ENCODE measurements at regions not wholly inside any gene's neighbourhood (a gene's known extent, or its start where the extent isn't known, plus 50 kb on each side); places are given as distances from the start of the nearest gene placed in this dataset.
"Not testable (repeated sequence)": the region's sequence is repeated elsewhere in the genome, so short reads cannot be mapped to it uniquely, and the experiment has no call there.

DNA sequence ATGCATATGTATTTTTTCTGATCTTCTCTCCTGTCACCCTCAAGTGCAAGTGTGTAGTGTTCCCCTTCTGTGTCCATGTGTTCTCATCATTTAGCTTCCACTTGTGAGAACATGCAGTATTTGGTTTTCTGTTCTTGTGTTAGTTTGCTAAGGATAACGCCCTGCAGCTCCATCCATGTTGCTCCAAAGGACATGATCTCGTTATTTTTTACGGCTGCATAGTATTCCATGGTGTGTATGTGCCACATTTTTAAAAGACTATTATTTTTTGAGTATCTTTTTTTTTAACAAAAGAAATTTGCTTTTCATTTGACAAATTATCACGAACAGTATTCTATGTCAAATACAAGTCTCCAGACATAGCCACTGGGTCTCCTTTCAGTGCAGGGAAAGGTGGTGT, 110.1 kb upstream of the ZNF746 start:
- no peaks in the 10 kb centered on the region for H3K27me3 ChIP-seq (ENCODE audit: control insufficient read depth, insufficient read depth, low read length)
- peaks cover 11% of the 10 kb centered on the region for H3K36me3 ChIP-seq (ENCODE audit: control insufficient read depth, insufficient read depth, low read length)
- H3K4me1 ChIP-seq (ENCODE audit: control insufficient read depth, insufficient read depth, low read length), result no peaks in the 10 kb centered on the region
- no peak overlapping the region for H3K4me3 ChIP-seq (ENCODE audit: low read length)
- no peak overlapping the region for H3K9ac ChIP-seq (ENCODE audit: low read length)
- no peaks in the 10 kb centered on the region for H3K9me3 ChIP-seq (ENCODE audit: control insufficient read depth, low read length)

DNA sequence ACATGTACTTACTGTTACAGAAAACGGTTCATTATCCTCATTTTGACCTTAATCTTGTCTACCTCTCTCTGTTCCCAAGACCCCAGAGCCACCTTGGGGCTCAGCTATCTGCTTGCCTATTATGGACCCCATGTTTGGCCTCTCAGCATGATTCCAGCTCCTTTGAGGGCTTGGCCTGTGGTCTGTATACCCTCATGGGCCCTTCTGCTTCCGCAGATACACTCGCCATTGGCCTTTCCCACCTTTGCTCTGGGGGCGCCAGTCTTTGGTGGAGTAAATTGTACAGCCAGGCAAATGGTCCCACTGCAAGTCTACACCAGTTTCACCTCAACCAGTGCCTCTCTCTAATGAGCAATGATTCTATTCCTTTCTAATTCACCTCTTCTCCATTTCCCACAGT, 109.2 kb upstream of the ZNF746 start:
- no peaks in the 10 kb centered on the region for H3K27me3 ChIP-seq (ENCODE audit: control insufficient read depth, insufficient read depth, low read length)
- H3K36me3 ChIP-seq (ENCODE audit: control insufficient read depth, insufficient read depth, low read length), result peaks cover 8% of the 10 kb centered on the region
- no peaks in the 10 kb centered on the region for H3K4me1 ChIP-seq (ENCODE audit: control insufficient read depth, insufficient read depth, low read length)
- H3K9me3 ChIP-seq (ENCODE audit: control insufficient read depth, low read length), result no peaks in the 10 kb centered on the region
- H3K4me3 ChIP-seq (ENCODE audit: low read length), result no peak overlapping the region
- no peak overlapping the region for H3K9ac ChIP-seq (ENCODE audit: low read length)

GRCh38 chr7:149605696-149606095, 108.1 kb upstream of the ZNF746 start:
- H3K36me3 ChIP-seq (ENCODE audit: control insufficient read depth, insufficient read depth, low read length), result peaks cover 8% of the 10 kb centered on the region
- H3K9me3 ChIP-seq (ENCODE audit: control insufficient read depth, low read length), result no peaks in the 10 kb centered on the region
- no peaks in the 10 kb centered on the region for H3K27me3 ChIP-seq (ENCODE audit: control insufficient read depth, insufficient read depth, low read length)
- no peaks in the 10 kb centered on the region for H3K4me1 ChIP-seq (ENCODE audit: control insufficient read depth, insufficient read depth, low read length)
- H3K4me3 ChIP-seq (ENCODE audit: low read length), result no peak overlapping the region
- no peak overlapping the region for H3K9ac ChIP-seq (ENCODE audit: low read length)

GRCh38 chr7:149604521-149604920, 106.9 kb upstream of the ZNF746 start:
- Histone ChIP-seq H3K4me1 (ENCODE audit: control insufficient read depth, insufficient read depth, low read length) (no peaks in the 10 kb centered on the region), H3K36me3 (ENCODE audit: control insufficient read depth, insufficient read depth, low read length) (peaks cover 8% of the 10 kb centered on the region), H3K9me3 (ENCODE audit: control insufficient read depth, low read length) (no peaks in the 10 kb centered on the region), H3K4me3 (ENCODE audit: low read length) (no peak overlapping the region), H3K9ac (ENCODE audit: low read length) (no peak overlapping the region), H3K27me3 (ENCODE audit: control insufficient read depth, insufficient read depth, low read length) (no peaks in the 10 kb centered on the region)

GRCh38 chr7:149600669-149601330, 103.2 kb upstream of the ZNF746 start:
- not testable (repeated sequence) for H3K4me1 ChIP-seq (ENCODE audit: control insufficient read depth, insufficient read depth, low read length); H3K9me3 ChIP-seq (ENCODE audit: control insufficient read depth, low read length); H3K4me3 ChIP-seq (ENCODE audit: low read length); H3K9ac ChIP-seq (ENCODE audit: low read length); H3K27me3 ChIP-seq (ENCODE audit: control insufficient read depth, insufficient read depth, low read length); H3K36me3 ChIP-seq (ENCODE audit: control insufficient read depth, insufficient read depth, low read length)

GRCh38 chr7:149599636-149600206, 102.1 kb upstream of the ZNF746 start:
- Histone ChIP-seq H3K27me3 (ENCODE audit: control insufficient read depth, insufficient read depth, low read length) (no peaks in the 10 kb centered on the region), H3K9ac (ENCODE audit: low read length) (no peak overlapping the region), H3K9me3 (ENCODE audit: control insufficient read depth, low read length) (no peaks in the 10 kb centered on the region), H3K4me3 (ENCODE audit: low read length) (no peak overlapping the region), H3K36me3 (ENCODE audit: control insufficient read depth, insufficient read depth, low read length) (no peaks in the 10 kb centered on the region), H3K4me1 (ENCODE audit: control insufficient read depth, insufficient read depth, low read length) (no peaks in the 10 kb centered on the region)

DNA sequence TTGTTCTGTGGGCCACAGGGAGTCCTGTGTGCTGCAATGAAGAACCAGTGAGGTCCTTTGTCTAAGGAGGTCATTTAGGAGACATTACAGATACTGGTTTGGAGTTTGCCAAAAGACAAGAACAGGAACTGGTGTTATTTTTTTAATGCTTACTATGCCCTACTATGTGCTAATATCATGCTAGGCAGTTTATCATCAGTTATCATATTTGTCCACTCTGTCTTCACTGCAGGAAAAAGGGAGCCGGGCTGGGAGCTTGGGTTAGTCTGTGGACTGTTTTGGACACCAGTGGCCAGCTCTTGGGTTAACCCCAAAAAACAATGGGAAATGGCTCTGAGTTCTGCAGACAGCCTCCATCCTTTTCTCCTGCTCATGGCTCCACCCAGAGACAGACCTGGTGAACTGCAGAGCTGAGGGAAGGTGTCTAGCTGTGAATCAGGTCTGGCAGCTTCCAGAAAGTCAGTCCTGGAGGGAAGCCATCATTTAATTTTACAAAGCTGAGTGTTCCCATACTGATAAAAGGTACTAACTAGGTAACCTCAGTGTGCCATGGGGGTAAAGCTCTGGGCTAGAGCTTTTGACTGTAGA, 101.2 kb upstream of the ZNF746 start:
- Histone ChIP-seq H3K27me3 (ENCODE audit: control insufficient read depth, insufficient read depth, low read length) (no peaks in the 10 kb centered on the region), H3K4me1 (ENCODE audit: control insufficient read depth, insufficient read depth, low read length) (no peaks in the 10 kb centered on the region), H3K36me3 (ENCODE audit: control insufficient read depth, insufficient read depth, low read length) (no peaks in the 10 kb centered on the region), H3K9ac (ENCODE audit: low read length) (no peak overlapping the region), H3K9me3 (ENCODE audit: control insufficient read depth, low read length) (no peaks in the 10 kb centered on the region), H3K4me3 (ENCODE audit: low read length) (no peak overlapping the region)

- not testable (repeated sequence) for H3K9me3 ChIP-seq (ENCODE audit: control insufficient read depth, low read length); H3K4me3 ChIP-seq (ENCODE audit: low read length); H3K36me3 ChIP-seq (ENCODE audit: control insufficient read depth, insufficient read depth, low read length); H3K27me3 ChIP-seq (ENCODE audit: control insufficient read depth, insufficient read depth, low read length); H3K9ac ChIP-seq (ENCODE audit: low read length); H3K4me1 ChIP-seq (ENCODE audit: control insufficient read depth, insufficient read depth, low read length)
Observed at GRCh38 chr7:149597789-149598188, 100.2 kb upstream of the ZNF746 start.

GRCh38 chr7:149595541-149595940, 97.9 kb upstream of the ZNF746 start:
- H3K36me3 ChIP-seq (ENCODE audit: control insufficient read depth, insufficient read depth, low read length), result no peaks in the 10 kb centered on the region

GRCh38 chr7:149595078-149595477, 97.5 kb upstream of the ZNF746 start:
- Histone ChIP-seq H3K9me3 (ENCODE audit: control insufficient read depth, low read length) (no peaks in the 10 kb centered on the region), H3K9ac (ENCODE audit: low read length) (no peak overlapping the region), H3K4me3 (ENCODE audit: low read length) (no peak overlapping the region), H3K36me3 (ENCODE audit: control insufficient read depth, insufficient read depth, low read length) (no peaks in the 10 kb centered on the region), H3K27me3 (ENCODE audit: control insufficient read depth, insufficient read depth, low read length) (no peaks in the 10 kb centered on the region), H3K4me1 (ENCODE audit: control insufficient read depth, insufficient read depth, low read length) (no peaks in the 10 kb centered on the region)

More at GRCh38 chr7:149595541-149595940, 97.9 kb upstream of the ZNF746 start:
- Histone ChIP-seq H3K4me1 (ENCODE audit: control insufficient read depth, insufficient read depth, low read length) (no peaks in the 10 kb centered on the region), H3K27me3 (ENCODE audit: control insufficient read depth, insufficient read depth, low read length) (no peaks in the 10 kb centered on the region), H3K9me3 (ENCODE audit: control insufficient read depth, low read length) (no peaks in the 10 kb centered on the region), H3K9ac (ENCODE audit: low read length) (no peak overlapping the region), H3K4me3 (ENCODE audit: low read length) (no peak overlapping the region)

DNA sequence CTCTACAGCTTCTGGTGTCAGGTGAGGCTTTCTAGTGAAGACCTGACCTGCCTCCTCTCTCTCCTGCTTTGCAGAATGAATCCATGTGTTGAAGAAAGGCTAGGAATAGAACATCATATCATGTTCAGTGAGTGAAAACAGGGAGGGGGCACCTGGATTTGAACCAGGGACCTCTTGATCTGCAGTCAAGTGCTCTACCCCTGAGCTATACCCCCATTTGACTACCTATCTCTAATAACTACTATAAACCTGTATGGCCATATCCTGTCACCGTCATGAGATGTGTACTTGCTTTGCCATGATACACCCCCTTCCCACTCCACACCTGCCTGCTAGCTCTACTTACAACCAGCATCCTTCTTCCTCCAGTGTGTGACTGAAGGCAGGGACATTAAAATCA, 91.3 kb upstream of the ZNF746 start:
- Histone ChIP-seq H3K4me1 (ENCODE audit: control insufficient read depth, insufficient read depth, low read length) (no peaks in the 10 kb centered on the region), H3K9ac (ENCODE audit: low read length) (no peak overlapping the region), H3K36me3 (ENCODE audit: control insufficient read depth, insufficient read depth, low read length) (no peaks in the 10 kb centered on the region)

DNA sequence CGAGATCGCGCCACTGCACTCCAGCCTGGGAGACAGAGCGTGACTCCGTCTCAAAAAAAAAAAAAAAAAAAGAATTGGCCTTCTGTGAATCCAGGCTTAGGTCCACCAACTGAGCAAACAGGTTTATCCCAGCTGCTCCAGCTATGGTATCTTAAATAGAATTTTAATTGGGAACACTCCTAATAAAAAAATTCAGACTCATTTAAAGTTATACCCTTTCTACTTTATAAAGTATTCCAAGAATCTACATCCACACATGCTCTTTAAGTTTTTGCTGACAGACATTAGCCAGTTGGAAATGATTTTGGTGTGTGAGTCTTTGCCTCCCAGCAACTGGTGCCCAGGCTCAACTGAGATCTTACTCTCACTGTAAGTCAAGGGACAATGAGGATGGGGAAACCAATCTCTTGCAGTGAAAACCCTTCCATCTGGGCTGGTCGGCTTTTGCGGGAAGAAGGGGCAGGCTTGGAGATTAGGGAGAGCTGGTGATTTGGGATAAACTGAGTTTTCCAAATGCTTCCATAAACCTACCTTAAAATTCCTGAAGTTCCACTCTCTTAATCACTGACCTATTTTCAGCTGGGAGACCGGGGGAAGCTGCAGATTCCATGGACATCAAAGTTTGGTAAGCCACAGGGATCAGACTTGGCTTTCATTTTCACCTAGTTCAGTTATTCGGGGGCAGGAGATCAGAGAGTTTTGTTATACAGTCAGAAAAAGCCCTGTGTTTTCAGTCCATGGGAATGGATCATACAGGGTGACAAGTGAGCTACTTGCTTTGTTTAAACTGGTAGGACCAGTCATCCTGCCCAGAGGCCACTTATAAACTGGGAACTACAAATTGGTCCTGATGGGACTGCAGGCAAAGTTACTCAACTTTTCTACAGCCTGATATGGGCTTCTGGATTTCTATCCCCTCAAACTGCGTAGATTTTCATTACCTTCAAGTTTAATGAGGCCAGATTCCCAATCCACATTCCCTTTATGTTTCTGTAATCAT, 89.3 kb upstream of the ZNF746 start:
- Histone ChIP-seq H3K4me3 (ENCODE audit: low read length) (no peak overlapping the region), H3K9ac (ENCODE audit: low read length) (no peak overlapping the region), H3K27me3 (ENCODE audit: control insufficient read depth, insufficient read depth, low read length) (no peaks in the 10 kb centered on the region), H3K4me1 (ENCODE audit: control insufficient read depth, insufficient read depth, low read length) (no peaks in the 10 kb centered on the region), H3K9me3 (ENCODE audit: control insufficient read depth, low read length) (no peaks in the 10 kb centered on the region), H3K36me3 (ENCODE audit: control insufficient read depth, insufficient read depth, low read length) (no peaks in the 10 kb centered on the region)

More for the DNA sequence above, 91.3 kb upstream of the ZNF746 start:
- Histone ChIP-seq H3K4me3 (ENCODE audit: low read length) (no peak overlapping the region), H3K27me3 (ENCODE audit: control insufficient read depth, insufficient read depth, low read length) (no peaks in the 10 kb centered on the region), H3K9me3 (ENCODE audit: control insufficient read depth, low read length) (no peaks in the 10 kb centered on the region)

All from mucosa of stomach (tissue), 1 donor.